ENCODE measurements at regions not wholly inside any gene's neighbourhood (a gene's known extent, or its start where the extent isn't known, plus 50 kb on each side); places are given as distances from the start of the nearest gene placed in this dataset.

DNA sequence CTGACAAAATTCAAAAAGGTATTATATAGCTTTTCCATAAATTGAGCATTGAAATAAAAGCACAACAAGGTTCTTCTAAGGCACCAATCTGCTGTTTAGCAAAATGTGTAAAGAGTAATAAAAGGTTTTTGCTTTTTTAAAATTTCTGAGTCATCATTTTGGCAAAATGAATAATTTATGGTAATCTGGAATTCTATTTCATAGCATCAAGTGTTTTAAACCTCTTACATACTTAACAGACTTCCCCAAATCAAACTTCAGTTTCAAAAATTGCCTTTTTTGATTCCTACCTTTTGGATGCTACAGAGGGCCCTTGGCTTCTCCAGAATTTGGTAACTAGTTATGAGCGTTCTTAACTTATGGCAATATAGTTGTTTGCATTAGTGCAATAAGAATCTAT, 154.0 kb upstream of the ELAC2 start:
- no peak overlapping the region for H3T11ph ChIP-seq (ENCODE audit: low read length)
- no peak overlapping the region for H3K4ac ChIP-seq (ENCODE audit: low read depth, low read length)
- TF ChIP-seq, protein P1, sequence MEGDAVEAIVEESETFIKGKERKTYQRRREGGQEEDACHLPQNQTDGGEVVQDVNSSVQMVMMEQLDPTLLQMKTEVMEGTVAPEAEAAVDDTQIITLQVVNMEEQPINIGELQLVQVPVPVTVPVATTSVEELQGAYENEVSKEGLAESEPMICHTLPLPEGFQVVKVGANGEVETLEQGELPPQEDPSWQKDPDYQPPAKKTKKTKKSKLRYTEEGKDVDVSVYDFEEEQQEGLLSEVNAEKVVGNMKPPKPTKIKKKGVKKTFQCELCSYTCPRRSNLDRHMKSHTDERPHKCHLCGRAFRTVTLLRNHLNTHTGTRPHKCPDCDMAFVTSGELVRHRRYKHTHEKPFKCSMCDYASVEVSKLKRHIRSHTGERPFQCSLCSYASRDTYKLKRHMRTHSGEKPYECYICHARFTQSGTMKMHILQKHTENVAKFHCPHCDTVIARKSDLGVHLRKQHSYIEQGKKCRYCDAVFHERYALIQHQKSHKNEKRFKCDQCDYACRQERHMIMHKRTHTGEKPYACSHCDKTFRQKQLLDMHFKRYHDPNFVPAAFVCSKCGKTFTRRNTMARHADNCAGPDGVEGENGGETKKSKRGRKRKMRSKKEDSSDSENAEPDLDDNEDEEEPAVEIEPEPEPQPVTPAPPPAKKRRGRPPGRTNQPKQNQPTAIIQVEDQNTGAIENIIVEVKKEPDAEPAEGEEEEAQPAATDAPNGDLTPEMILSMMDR (conservative IDR thresholded peaks at IDR 0.05), result no peak
- Mint-ChIP-seq H3K27ac (no peak overlapping the region), H3K36me3 (ENCODE audit: insufficient read depth in 1 of 3, low read depth in 3 of 3) (peaks cover 8 to 54% (median 32%) of the 10 kb centered on the region in 3 experiments), H3K4me3 (no peak overlapping the region), H3K4me1 (peaks cover 5 to 13% of the 10 kb centered on the region in 2 experiments), H3K9me3 (peaks cover 47 to 62% of the 10 kb centered on the region in 2 experiments), H3K27me3 (ENCODE audit: low read depth) (no peaks in the 10 kb centered on the region)
- no peak overlapping the region for H2BK15ac ChIP-seq (ENCODE audit: low read depth, low read length)
- H2BK20ac ChIP-seq (ENCODE audit: low read depth, low read length, poor library complexity, severe bottlenecking), result no peak overlapping the region
- H4K8ac ChIP-seq (replicated peaks; ENCODE audit: insufficient read length, low read depth, low read length), result no peak overlapping the region
- no peak overlapping the region for H2AK5ac ChIP-seq (ENCODE audit: insufficient read length, low read length)
- no peak overlapping the region for H3K14ac ChIP-seq (ENCODE audit: insufficient read depth, low read length)
- no peak overlapping the region for H3K9ac ChIP-seq (ENCODE audit: extremely low read depth, insufficient read length, low read length)
- H2BK120ac ChIP-seq (ENCODE audit: low read depth, low read length, poor library complexity, severe bottlenecking), result no peak overlapping the region
- H3K4me1 ChIP-seq (ENCODE audit: insufficient read depth, low read length), result no peaks in the 10 kb centered on the region
- H3K18ac ChIP-seq (ENCODE audit: insufficient read length, low read depth, low read length), result no peak overlapping the region
- no peak overlapping the region for H3K56ac ChIP-seq (ENCODE audit: insufficient read length, low read depth, low read length)
- H4K20me1 ChIP-seq (ENCODE audit: control insufficient read depth, insufficient read depth, insufficient read length), result no peaks in the 10 kb centered on the region
- no peak overlapping the region for H4K91ac ChIP-seq (ENCODE audit: insufficient read length, low read depth, low read length)
- no peak for DNase-seq
- no CpG with 5 or more reads among the region's 1 CpG for WGBS (ENCODE audit: extremely low coverage, insufficient read length, low lambda C conversion rate)
- H3K79me1 ChIP-seq (ENCODE audit: insufficient read depth, low read depth, low read length, poor library complexity, severe bottlenecking), result no peaks in the 10 kb centered on the region
- no peak overlapping the region for H4K5ac ChIP-seq (ENCODE audit: insufficient read length, low read depth, low read length)
- H3K23ac ChIP-seq (ENCODE audit: insufficient read length, low read depth, low read length), result no peak overlapping the region
- H2BK5ac ChIP-seq (ENCODE audit: insufficient read length, low read length), result no peak overlapping the region
- no peak overlapping the region for H2AFZ ChIP-seq (ENCODE audit: low read length)
- no peak overlapping the region for H3K4me2 ChIP-seq (ENCODE audit: insufficient read depth, insufficient read length, low read length)
- no peaks in the 10 kb centered on the region for H3K23me2 ChIP-seq (ENCODE audit: insufficient read length, low read depth, low read length, poor library complexity, severe bottlenecking)
- H3K9me3 ChIP-seq (ENCODE audit: control insufficient read depth, low read depth, low read length), result peaks cover 16% of the 10 kb centered on the region
- H3K27ac ChIP-seq (ENCODE audit: insufficient read length, low read depth, low read length), result no peak overlapping the region
- H3K79me2 ChIP-seq (ENCODE audit: insufficient read depth, low read length), result no peaks in the 10 kb centered on the region
- no peaks in the 10 kb centered on the region for H3K27me3 ChIP-seq (ENCODE audit: insufficient read depth, low read length)
- H2BK12ac ChIP-seq (ENCODE audit: insufficient read length, low read depth, low read length), result no peak overlapping the region

All from H9 (cell line).